Left ventricle myocardium inferior (tissue), 1 donor: ENCODE measurements at regions not wholly inside any gene's neighbourhood (a gene's known extent, or its start where the extent isn't known, plus 50 kb on each side); places are given as distances from the start of the nearest gene placed in this dataset.
"Not testable (repeated sequence)": the region's sequence is repeated elsewhere in the genome, so short reads cannot be mapped to it uniquely, and the experiment has no call there.

ENCODE experiments used
- DNase-seq: peaks from one replicate; pipeline ENCODE4 v3.0.0-alpha.2; 2020
- H3K27ac ChIP-seq: fragments of 200-600 bp; replicated peaks from 2 replicates; pipeline ENCODE4 v1.8.0; 2021
- H3K27me3 ChIP-seq: fragments of 200-600 bp; 2 replicates; pipeline ENCODE4 v1.8.0; 2021; ENCODE audit warnings: low read depth
- H3K36me3 ChIP-seq: fragments of 200-600 bp; 2 replicates; pipeline ENCODE4 v1.8.0; 2021
- H3K4me1 ChIP-seq: fragments of 200-600 bp; 2 replicates; pipeline ENCODE4 v1.8.0; 2021
- H3K4me3 ChIP-seq: fragments of 200-600 bp; 2 replicates; pipeline ENCODE4 v1.8.0; 2021; ENCODE audit warnings: mild to moderate bottlenecking, moderate library complexity
- H3K9me3 ChIP-seq: fragments of 200-600 bp; replicated peaks from 2 replicates; pipeline ENCODE4 v1.8.0; 2021
- CTCF ChIP-seq: fragments of 200-600 bp; IDR thresholded peaks from 2 replicates; pipeline ENCODE4 v1.8.0; 2021; ENCODE audit warnings: antibody characterized with exemption, mild to moderate bottlenecking, borderline replicate concordance
- intact Hi-C: fragments of 100-400 bp; cut with micrococcal nuclease; formaldehyde crosslinking; loops from one replicate; pipeline ENCODE4 v1.11.0; 2022
- donor health status: DM: no; HTN: yes; CAD: no; lungs with severe emphysema.

DNA sequence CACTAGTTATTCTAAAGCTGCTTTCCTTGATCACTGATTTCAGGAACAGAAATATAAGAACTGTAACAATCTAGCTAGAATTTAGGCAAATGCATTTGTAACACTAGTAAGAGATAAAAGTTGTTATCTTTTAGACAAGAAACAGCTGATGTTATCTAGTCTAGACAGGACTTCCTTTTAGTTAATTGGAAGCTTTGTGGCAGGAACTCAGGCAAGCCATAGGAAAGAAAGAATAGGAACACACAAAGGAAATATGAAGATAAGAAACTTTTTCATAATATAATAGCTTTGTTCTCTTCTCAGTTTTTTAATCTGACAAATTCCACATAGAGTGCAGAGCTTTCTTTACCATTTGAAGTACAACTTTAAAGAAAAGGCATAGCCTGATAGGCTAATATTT is 59.0 kb upstream of the AGR3 start:
- TF ChIP-seq CTCF = no peak
- no peak overlapping the region for H3K27ac ChIP-seq
- H3K9me3 ChIP-seq = no peaks in the 10 kb centered on the region
- no peak overlapping the region for H3K4me3 ChIP-seq
- H3K36me3 ChIP-seq = no peaks in the 10 kb centered on the region
- no peak for DNase-seq
- no peaks in the 10 kb centered on the region for H3K4me1 ChIP-seq
- intact Hi-C loops = no loop called here
- H3K27me3 ChIP-seq = no peaks in the 10 kb centered on the region

DNA sequence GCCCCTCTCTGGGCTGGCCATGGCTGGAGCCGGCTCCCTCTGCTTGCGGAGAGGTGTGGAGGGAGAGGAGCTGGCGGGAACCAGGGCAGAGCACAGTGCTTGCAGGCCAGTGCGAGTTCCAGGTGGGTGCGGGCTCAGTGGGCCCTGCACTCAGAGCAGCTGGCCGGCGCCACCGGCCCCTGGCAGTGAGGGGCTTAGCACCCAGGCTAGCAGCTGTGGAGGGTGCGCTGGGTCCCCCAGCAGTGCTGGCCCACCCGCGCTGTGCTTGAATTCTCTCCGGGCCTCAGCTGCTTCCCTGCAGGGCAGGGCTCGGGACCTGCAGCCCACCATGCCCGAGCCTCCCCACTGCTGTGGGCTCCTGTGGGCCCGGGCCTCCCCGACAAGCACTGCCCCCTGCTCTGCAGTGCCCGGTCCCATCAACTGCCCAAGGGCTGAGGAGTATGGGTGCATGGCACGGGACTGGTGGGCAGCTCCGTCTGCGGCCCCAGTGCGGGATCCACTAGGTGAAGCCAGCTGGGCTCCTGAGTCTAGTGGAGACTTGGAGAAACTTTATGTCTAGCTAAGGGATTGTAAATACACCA is 61.2 kb upstream of the AGR3 start:
- intact Hi-C loops = no loop called here
- DNase-seq = no peak
- TF ChIP-seq CTCF = no peak
- Histone ChIP-seq H3K36me3 (no peaks in the 10 kb centered on the region), H3K9me3 (peaks cover 9% of the 10 kb centered on the region), H3K4me1 (no peaks in the 10 kb centered on the region), H3K4me3 (no peak overlapping the region), H3K27ac (no peak overlapping the region), H3K27me3 (no peaks in the 10 kb centered on the region)

DNA sequence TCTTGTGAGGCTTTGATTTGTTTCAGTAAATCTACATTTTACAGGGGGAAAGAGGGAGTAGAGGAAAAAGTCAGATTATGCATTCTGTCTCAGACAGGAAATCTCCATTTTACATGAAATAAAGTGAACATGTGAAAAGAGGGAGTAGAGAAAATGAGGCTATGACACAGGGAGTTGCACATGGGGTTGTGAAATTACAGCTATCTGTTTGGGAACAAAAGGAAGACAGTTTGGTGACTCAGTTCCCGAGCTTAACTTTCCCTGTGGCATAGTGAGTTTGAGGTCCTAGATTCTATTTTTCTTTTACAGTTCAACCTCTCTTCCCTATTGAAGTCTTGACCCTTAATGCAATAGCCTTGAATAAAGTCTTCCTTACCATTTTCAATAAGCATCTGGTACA is 63.2 kb upstream of the AGR3 start:
- intact Hi-C loops = no loop called here
- no peak for TF ChIP-seq CTCF
- H3K9me3 ChIP-seq = peaks cover 16% of the 10 kb centered on the region
- no peak overlapping the region for H3K4me3 ChIP-seq
- DNase-seq = no peak
- no peaks in the 10 kb centered on the region for H3K27me3 ChIP-seq
- H3K27ac ChIP-seq = no peak overlapping the region
- H3K4me1 ChIP-seq = no peaks in the 10 kb centered on the region
- H3K36me3 ChIP-seq = no peaks in the 10 kb centered on the region

DNA sequence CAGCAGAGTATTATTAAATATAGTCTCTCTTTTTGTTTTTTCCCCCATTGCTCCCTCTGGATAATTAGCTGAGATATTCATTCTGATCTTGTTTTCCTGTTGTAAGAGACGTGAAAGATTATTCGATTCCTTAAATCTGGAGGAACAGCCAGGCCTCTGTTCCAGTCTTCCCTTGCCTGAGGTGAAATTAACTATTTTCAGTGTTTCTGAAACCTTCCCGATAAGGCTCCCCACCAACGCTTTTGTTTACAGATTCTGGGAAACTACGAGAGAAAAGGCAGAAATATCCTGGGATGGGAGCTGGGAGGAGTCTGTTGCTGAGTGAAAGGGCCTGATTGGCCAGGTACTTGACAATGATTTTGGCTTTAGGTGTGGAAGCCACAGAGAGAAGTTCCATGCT is 63.6 kb upstream of the AGR3 start:
- Histone ChIP-seq H3K27me3 (no peaks in the 10 kb centered on the region), H3K9me3 (peaks cover 16% of the 10 kb centered on the region), H3K36me3 (no peaks in the 10 kb centered on the region), H3K4me3 (no peak overlapping the region), H3K27ac (no peak overlapping the region), H3K4me1 (no peaks in the 10 kb centered on the region)
- DNase-seq = no peak
- TF ChIP-seq CTCF = no peak
- intact Hi-C loops = no loop called here

DNA sequence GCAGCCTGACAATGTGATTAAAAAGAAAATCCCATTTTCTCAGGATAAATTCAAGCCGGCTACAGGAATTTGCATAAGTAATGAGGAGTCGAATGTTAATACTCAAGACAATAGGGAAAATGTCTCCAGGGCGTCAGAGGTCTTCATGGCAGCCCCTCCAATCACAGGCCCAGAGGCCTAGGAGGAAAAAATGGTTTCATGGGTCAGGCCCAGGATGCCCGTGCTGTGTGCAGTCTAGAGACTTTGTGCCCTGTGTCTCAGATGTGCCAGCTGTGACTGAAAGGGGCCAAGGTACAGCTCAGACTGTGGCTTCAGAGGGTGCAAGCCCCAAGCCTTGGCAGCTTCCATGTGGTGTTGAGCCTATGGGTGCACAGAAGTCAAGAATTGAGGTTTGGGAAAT is 66.3 kb upstream of the AGR3 start:
- intact Hi-C loops = not testable (repeated sequence)

DNA sequence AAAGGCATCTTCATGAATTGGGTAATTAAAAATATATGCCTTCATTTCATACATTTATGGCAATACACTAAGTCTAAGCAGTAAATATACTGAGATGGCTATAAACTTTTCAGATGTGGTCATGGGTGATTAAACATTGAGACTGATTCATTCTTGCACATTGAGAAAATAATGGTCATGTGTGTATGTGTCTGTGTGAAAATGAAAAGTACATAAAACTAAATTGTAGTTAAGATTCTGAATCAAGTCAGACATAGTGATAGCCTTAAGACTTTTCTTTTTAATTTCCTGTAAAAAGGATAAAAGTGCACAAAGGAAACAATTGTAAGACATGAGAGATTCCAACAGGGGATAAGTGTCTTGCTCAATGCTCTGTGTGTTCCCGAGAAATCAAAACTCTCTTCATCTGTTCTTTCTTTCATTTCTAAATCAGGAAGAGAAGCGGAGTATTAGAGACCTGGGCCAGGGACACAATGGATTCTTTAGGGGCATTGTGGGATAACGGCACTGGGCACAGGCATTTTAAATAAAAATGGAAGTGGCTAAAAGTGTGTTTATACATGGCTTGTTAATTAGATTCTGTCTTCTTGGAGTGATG is 69.8 kb upstream of the AGR3 start:
- Histone ChIP-seq H3K9me3 (peaks cover 16% of the 10 kb centered on the region), H3K36me3 (no peaks in the 10 kb centered on the region), H3K4me1 (peaks cover 17% of the 10 kb centered on the region), H3K27ac (no peak overlapping the region), H3K27me3 (no peaks in the 10 kb centered on the region), H3K4me3 (peak overlapping the region; percentile 28)
- intact Hi-C loops = no loop called here
- no peak for TF ChIP-seq CTCF
- no peak for DNase-seq

More for the DNA sequence above, 66.3 kb upstream of the AGR3 start:
- H3K4me3 ChIP-seq, H3K27ac ChIP-seq, H3K36me3 ChIP-seq, H3K27me3 ChIP-seq, DNase-seq, H3K4me1 ChIP-seq: not testable (repeated sequence)
- H3K9me3 ChIP-seq = peaks cover 16% of the 10 kb centered on the region
